HG03378 (cell line): ENCODE measurements at regions not wholly inside any gene's neighbourhood (a gene's known extent, or its start where the extent isn't known, plus 50 kb on each side); places are given as distances from the start of the nearest gene placed in this dataset.
"Not testable (repeated sequence)": the region's sequence is repeated elsewhere in the genome, so short reads cannot be mapped to it uniquely, and the experiment has no call there.

Source experiments
- ATAC-seq: cut with Tn5 transposase; IDR thresholded peaks from one replicate; pipeline ENCODE4 v1.9.1; 2021; ENCODE audit warnings: mild to moderate bottlenecking, moderate library complexity; ENCODE audit not compliant: unreplicated experiment

DNA sequence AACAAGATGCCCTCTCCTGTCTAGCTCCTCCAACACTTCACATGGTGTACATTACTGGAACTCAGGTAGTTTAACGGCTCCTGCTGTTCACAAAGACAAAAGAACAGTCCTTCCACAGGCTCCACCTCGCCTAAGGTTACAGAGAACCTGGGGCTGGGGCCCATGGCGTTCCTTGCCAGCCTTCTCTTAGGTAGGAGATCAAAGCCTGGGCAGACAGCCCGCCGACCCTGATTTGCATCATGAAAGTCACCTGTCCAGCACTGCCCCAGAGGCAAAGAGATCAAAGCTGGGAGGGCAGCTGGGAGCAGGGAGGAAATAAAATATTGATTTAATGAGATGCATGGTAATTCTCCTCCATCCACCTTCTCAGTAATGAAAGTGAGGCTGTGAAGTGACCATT is 115.0 kb upstream of the SLIT3 start:
- ATAC-seq, result no peak

DNA sequence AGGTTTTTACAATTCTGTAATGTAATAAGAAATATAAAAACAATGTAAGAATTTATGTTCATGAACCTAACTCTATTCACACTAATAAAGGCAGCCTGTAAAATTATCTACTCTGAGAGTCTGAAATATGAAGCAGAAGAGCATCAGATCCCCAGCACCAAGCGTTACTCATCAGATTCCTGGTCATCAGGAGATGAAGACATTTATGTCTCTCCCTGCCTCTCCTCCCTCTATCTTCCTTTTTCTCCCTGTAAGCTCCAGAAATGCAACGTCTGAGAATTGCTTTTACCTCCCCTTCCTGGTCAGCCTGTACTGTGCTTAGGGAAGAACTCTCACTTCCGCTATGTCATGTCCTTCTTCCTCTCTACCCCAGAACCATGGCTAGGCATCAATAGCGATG is 114.4 kb upstream of the SLIT3 start:
- ATAC-seq, result no peak

DNA sequence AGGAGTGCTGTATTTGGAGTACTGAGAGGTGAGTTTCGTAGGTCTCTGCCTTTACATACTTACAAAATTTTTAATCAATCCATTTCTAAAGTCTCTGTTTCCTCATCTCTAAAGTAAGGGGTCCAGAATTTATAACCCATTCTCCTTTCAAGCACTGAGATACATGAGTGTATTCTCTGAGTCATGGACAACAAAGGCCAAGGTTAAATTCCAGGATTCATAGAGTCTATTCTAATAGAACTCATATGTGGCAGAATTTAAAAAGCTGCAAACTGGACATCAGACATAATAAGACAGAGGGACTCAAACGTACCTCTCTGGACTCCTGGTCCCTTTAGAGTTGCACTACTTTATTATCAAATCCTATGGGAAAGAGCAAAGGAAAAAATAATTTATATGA is 112.5 kb upstream of the SLIT3 start:
- ATAC-seq, result no peak

DNA sequence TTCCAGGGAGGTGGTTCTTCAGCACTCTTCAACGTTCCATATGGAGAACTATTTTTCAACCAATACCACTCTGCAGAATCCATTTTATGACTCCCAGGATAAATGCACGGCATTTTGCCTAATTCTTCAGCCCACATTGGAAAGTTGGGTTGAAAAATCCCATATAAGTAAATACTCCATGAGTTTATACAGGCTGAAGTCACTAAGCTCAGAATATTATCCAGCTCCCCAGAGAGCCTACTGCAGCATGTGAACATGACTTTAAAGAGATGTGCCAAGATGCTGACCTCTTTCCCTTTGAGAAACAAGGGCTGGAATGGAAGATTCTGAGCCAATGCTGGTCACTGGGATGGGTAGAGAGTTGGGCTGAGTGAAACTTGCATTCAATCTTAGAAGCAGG is 111.9 kb upstream of the SLIT3 start:
- no peak for ATAC-seq

DNA sequence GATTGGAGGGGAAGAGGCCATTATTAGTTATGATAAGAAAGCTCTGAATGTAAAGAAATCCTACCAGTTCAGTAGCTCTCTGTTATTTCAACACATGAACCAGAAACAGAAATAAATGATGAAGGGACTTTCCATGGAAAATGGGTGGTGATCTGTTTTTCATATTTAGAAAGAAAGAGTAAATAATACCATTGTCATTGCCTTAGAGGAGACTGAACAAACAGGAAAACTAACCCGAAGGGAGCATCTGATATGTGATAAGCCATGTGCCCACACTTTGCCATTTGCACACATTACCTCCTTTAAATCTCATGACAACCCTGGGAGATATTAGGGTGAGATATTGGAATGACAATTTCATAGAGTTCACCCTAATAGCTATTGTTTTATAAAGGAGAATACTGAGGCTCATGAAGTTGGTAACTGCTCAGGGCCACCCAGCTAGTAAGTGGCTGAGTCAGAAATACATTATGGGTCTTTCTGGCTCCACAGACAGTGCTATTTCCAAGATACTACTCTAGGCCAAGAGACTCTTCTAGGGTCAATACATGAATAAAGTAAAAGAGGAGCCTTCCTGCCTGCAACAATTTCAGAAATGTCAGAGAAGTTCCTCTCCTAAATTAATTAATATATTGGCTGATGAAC is 111.0 kb upstream of the SLIT3 start:
- no peak for ATAC-seq

DNA sequence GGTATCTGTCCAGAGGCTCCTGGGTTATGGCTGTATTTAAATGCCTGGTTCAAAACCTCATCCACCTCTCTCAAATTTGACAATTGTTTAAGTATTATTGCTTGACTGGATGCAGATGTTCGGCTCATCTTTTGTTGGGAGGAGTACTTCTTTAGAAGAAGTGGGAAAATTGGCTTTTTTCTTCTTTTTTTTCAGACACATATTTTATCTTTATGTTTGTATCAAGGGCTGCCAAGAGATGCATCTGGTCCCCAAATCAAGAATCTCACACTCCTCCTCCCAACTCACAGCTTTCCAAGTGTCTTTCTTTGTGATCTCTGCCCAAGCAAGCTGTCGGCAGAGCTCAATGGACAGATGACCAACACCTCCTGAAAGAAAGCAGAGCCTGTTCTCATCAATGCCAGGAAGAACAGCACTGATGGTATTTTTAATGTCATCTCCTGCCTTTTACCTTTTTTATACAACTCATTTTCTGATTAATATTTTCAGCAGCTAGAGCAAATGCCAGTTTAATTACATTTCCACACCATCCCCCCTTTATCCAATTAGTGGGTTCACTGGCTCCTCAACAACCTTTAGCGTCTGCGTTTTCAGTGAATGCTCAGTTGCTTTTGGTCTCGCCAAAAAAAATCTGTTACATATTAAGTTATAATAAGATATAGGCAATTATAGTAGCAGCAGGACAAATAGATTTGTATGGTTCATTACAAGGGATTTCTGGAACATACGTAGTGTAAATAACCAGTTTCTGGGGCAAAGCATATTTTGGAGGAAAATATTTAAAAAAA is 110.3 kb upstream of the SLIT3 start:
- no peak for ATAC-seq

DNA sequence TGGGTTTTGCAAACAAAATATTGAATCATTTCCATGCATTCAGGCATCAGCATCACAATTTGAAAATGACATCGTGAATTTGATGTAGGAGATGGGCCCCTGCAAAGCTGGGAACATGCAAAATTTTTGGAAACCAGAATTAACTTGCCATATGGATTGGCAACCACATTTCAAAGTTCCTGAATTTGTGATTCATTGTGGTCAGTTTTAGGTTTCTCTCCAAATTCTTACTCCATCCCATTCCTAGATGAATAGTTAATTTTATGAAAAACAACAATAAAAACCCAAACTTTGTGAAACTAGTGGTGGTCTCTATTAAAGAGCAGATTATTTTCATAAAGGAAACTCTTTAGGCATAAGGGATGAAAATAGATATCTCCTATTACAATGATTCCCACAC is 107.8 kb upstream of the SLIT3 start:
- no peak for ATAC-seq

DNA sequence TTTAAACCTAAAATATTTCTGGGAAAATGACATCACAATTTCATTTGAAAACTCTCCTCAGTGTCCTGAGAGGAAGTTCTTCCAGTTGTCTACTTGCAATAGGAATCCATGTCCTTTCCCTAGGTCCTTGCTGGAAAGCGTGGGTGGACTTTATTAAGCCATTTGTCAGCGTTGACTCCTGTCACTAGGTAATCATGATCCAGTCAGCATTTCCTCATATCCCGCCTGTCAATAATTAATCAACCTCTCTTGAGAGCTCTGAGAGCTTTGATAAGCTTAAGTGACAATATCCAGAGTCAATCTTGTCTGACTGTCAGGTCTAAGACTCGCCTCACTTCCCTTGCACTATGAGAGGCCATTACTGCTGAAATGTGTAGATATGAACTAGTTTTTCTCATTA is 107.2 kb upstream of the SLIT3 start:
- no peak for ATAC-seq

DNA sequence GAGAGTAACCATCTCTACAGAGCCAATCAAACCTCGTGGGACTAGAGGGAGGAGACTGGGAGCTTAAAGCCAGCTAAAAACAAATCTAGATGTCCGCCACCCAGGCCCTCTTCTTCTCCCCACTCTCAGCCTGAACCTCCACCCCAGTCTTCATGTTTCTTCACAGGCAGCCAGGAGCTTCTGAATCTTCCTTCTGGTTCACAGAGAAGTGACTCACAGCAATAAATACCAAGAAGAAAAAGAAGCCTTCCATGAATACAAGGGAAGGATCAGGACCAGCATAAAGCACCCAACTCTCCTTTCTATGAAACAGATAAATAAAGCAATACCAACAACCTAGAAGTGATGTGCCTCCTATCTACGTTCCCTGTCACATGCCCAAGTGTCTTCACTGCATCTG is 103.3 kb upstream of the SLIT3 start:
- no peak for ATAC-seq

DNA sequence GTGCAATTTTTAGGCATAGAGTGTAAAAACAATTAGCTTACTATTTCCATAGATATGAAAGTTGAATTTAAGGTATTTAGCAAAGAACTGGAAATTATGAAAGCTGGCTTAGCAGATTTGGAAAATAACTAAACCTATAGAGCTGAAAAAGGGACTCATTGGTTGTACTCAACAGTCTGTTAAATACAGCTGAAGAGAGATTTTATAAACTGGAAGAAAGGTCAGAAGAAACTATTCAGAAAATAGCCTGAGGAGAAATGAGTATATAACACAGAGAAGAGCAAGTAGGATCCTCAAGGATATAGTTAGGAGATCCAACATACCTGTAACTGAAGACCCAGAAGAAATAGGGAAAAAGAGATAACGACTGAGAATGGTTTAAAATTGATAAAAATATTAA is 97.6 kb upstream of the SLIT3 start:
- ATAC-seq, result no peak

DNA sequence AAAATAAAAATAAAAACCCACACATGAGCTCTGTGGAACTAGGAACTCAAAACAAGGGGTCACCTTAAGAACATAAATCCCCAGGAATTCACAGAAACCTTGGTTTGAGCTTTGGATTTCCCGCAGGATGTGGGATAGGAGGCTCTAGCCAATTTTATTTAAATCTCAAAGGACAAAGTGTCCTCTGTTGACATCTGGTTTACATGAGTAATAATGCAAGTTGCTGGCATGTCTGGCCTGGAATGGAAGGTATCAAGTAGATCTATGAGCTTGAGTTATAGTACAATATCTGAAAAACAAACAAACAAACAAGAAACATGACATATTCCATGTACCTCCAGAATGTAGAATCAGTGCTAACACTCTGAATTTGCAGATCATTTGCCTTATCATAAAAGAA is 94.2 kb upstream of the SLIT3 start:
- no peak for ATAC-seq

DNA sequence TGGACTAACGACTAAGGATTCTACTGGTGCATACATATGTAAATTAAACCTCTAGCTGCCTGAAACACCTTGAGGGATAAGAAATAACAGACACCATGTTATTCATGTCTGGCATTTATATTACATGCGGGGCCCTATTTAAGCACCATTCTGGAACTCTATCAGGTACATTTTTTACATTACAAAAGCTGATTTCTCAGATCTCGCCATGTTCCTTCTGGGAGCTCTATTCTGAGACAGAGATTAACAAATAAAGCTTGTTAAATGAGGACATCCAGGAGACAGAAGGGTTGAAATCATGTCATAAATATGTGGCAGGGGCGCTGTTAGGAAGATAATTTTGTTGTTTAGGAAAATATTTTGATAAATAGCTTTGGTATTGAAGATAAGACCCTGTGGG is 93.4 kb upstream of the SLIT3 start:
- no peak for ATAC-seq

DNA sequence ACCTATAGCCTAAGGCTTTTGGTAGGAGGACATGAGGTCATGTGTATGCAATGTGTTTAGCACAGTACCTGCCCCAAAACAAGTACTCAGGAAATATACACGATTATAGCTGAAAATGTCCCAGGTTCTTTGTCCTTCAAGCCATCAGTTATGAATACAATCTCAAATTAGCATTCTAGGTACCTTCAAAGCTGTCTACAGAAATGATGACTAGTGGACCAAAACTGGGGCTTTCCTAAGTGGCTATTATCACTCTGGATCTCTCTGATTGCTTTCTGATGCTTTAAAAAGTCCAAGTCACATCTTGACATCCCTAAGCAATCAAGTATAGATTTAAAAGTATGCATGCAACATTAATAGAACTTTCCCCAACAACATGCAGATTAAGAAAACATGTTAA is 93.0 kb upstream of the SLIT3 start:
- ATAC-seq, result no peak

DNA sequence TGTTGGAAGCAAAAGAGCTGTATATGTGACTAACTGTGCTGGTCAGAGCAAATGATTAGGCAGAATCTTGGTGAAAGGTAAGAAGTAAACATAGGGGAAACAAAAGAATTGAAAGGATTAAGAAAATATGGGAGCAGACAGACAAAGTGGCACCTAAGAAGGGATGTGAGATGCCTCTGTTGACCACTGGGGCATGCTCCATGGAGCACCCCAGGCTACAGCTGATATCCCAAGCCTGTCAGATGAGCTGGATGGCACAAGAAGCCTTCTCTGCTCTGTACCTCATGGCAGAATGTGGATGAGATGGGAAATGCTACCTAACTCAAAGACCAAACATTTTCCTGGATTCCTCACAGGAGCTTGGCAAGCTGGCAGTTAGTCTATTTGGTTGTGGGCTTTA is 89.3 kb upstream of the SLIT3 start:
- ATAC-seq, result no peak

DNA sequence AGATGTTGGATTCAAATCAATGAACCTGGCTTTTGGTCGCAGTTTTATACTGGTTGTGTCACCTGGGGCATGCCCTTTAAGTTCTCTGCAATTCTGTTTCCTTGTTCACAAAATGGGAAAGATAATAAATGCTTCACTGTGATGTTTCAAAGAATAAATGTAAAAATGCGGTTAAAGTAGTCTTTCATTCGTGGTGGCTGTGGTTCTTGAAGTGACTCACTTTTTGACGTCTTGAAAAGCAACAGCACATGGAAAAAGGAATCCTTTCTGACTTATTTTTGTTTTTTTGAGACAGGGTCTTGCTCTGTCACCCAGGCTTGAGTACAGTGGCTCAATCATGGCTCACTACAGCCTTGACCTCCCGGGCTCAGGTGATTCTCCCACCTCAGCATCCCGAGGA is 88.4 kb upstream of the SLIT3 start:
- no peak for ATAC-seq

DNA sequence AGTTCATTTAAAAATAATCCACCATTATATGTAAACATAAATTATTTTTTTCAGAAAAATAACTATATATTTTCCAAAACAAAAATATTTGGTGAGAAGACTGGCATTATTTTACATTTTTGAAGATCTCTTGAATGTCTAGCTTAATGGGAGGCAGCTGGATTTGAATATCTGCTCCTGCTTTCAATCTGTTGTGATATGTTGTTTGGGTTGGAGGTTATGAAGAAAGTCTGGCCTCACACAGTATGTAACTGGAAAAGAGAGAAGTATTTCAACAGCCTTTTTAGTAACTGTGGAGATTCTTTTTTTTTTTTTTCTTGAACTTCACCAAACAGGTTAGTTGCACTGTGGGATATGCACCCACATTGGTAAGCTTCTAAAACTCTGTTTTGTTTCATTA is 84.7 kb upstream of the SLIT3 start:
- no peak for ATAC-seq

DNA sequence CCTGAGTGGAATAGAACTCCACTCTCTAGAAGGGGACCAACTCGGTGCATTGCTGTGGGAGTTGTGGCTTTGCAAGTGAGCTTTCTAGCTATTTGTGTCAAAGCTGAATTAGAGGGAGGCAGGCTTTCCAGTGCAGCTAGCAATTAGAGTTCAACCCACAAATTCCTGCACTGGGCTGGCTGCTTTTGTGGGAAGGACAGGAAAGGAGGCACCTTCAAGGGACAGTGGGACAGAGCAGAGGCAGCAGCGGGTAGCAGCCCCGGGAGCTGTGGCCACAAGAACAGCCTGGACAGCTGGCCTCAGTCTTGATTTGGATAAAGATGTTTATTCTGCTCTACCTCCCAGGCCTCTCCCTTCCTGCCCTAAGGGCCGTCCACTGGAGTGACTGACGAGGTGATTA is 83.7 kb upstream of the SLIT3 start:
- no peak for ATAC-seq

DNA sequence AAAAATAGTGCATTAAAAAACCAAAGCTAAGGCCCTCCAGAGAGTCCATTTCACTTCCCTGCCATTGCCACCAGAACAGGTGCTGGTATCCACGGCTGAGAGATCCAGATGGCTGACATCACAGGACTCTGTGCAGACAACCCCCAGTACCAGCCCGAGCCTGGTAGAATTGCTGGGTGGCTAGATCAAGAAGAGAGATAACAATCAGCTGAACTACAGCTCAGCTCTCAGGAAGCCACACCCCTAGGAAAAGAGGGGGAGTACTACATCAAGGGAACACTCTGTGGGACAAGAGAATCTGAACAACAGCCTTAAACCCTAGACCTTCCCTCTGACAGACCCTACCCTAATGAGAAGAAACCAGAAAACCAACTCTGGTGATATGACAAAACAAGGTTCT is 73.8 kb upstream of the SLIT3 start:
- no peak for ATAC-seq

DNA sequence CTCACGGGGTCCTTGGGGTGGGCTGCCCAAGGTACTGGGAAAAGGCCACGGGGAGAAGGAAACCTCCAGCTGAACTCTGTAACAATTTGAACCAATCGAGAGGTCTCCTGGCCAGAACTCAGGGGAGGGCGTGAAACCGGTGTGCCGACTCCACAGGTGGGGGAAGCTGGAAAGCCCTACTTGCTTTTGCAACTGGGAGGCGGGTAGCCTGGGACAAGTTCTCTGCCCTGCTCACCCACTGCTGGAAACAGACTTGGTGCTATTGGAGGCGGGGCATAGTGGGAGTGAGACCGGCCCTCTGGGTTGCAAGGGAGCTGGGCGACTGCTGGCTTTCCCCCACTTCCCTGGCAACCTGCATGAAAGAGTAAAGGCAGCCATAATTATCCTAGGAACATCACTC is 73.2 kb upstream of the SLIT3 start:
- no peak for ATAC-seq

DNA sequence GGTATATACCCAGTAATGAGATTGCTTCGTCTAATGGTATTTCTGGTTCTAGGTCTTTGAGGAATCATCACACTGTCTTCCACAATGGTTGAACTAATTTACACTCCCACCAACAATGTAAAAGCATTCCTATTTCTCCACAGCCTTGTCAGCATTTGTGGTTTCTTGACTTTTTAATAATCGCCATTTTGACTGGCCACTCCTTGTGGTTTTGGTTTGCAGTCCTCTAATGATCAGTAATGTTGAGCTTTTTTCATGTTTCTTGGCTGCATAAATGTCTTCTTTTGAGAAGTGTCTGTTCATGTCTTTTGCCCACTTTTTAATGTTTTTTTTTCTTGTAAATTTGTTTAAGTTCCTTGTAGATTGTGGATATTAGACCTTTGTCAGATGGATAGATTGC is 70.9 kb upstream of the SLIT3 start:
- ATAC-seq, result not testable (repeated sequence)

DNA sequence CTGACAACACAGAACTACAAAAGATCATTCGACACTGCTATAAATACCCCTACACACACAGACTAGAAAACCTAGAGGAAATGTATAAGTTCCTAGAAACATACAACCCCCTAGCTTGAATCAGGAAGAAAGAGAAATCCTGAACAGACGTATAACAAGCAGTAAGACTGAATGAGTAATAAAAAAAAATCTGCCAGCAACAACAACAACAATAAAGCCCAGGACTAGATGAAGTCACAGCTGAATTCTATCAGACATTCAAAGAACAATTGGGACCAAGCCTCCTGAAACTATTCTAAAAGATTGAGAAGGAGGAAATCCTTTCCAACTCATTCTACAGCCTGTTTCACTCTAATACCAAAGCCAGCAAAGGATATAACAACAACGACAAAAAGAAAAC is 68.2 kb upstream of the SLIT3 start:
- ATAC-seq, result no peak

DNA sequence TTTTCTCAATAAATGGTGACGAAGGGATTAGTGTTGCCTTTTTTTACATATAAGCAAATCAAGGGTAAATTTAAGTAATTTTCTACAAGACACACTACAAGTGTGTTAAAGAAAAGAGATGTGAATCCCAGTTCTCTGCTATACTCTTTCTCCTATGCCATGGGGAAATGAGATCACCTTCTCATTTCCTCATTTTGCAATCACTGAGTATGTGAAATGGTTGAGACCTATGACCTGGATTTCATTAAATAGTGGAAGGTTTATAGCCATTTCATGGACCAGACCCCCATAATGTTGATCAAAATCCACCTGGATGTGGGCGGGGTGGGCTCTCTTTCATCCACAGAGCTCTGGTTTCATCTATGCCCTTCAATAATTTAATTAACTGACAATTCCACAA is 66.9 kb upstream of the SLIT3 start:
- no peak for ATAC-seq

DNA sequence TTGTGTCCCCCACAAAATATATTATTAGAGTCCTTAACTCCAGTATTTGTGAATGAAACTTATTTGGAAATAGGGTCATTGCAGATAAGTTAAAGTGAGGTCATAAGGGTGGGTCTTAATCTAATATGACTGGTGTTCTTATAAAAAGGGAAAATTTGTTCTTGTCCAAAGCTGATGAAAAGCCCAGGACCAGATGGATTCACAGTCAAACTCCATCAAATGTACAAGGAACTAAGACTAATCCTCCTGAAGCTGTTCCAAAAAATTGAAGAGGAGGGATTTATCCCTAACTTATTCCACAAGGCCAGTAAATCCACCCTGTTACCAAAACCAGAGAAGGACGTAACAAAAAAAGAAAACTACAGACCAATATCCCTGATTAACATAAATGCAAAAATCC is 56.4 kb upstream of the SLIT3 start:
- no peak for ATAC-seq
